Panc1 (cell line): ENCODE measurements at regions not wholly inside any gene's neighbourhood (a gene's known extent, or its start where the extent isn't known, plus 50 kb on each side); places are given as distances from the start of the nearest gene placed in this dataset.
A peak's percentile ranks its signal among the peaks of the same experiment; 100 is the strongest.

Source experiments
- ATAC-seq: fragments of 200-7000 bp; cut with Tn5 transposase; 2 replicates; pipeline ENCODE4 v1.9.1; 2020; ENCODE audit warnings: mild to moderate bottlenecking, moderate library complexity
- BruUV-seq: library from RNA; stranded (reverse); fragments of 400-500 nt; replicated peaks from 2 replicates; lab custom pipeline; 2021; lab: Mats Ljungman, UMichigan
- CTCF ChIA-PET: fragments of 300-600 bp; sonication (Branson Sonifier 250); formaldehyde crosslinking; loops from one replicate; lab custom pipeline; 2022; ENCODE audit warnings: antibody characterized with exemption; lab: Charles Lee
- POLR2A ChIA-PET: fragments of 300-600 bp; sonication (Branson Sonifier 250); formaldehyde crosslinking; loops from one replicate; lab custom pipeline; 2022; ENCODE audit warnings: antibody characterized with exemption; lab: Charles Lee
- DNase-seq: peaks from one replicate; pipeline ENCODE4 v3.0.0-alpha.2; 2010; ENCODE audit warnings: low read depth, low spot score
- H3K27ac ChIP-seq: 2 replicates; pipeline ENCODE4 v1.5.1; 2011; ENCODE audit warnings: mild to moderate bottlenecking, low read length, inconsistent platforms
- H3K27me3 ChIP-seq: fragments of 200-500 bp; sonication (Bioruptor generic); 2 replicates; pipeline ENCODE4 v1.6.0; 2014; ENCODE audit warnings: low read length, inconsistent platforms; ENCODE audit not compliant: control insufficient read depth, insufficient read depth
- H3K36me3 ChIP-seq: fragments of 200-500 bp; sonication (Bioruptor generic); 2 replicates; pipeline ENCODE4 v1.5.1; 2014; ENCODE audit warnings: inconsistent platforms, mild to moderate bottlenecking, low read length, moderate library complexity; ENCODE audit not compliant: control insufficient read depth, insufficient read depth
- H3K4me1 ChIP-seq: 2 replicates; pipeline ENCODE4 v1.5.1; 2011; ENCODE audit warnings: inconsistent platforms, mild to moderate bottlenecking, low read length, moderate library complexity; ENCODE audit not compliant: control insufficient read depth, insufficient read depth
- H3K4me3 ChIP-seq, 2 experiments: 2 replicates each; pipeline ENCODE4 v1.5.1; 2011 to 2012; ENCODE audit warnings: low read depth in 2 of 2, low read length in 2 of 2, mild to moderate bottlenecking in 2 of 2, inconsistent platforms in 1 of 2, moderate library complexity in 1 of 2
- H3K9me3 ChIP-seq: fragments of 200-500 bp; sonication (Bioruptor generic); 2 replicates; pipeline ENCODE4 v1.5.1; 2014; ENCODE audit warnings: low read depth, mild to moderate bottlenecking, inconsistent platforms, low read length, moderate library complexity; ENCODE audit not compliant: control insufficient read depth, insufficient read depth
- POLR2AphosphoS5 ChIP-seq: IDR thresholded peaks from 2 replicates; pipeline ENCODE4 v1.6.1; 2012; ENCODE audit warnings: mild to moderate bottlenecking, low read depth, low read length, moderate library complexity
- SIN3A ChIP-seq: IDR thresholded peaks from 2 replicates; pipeline ENCODE4 v1.6.1; 2012; ENCODE audit warnings: low read depth, mild to moderate bottlenecking, low read length, moderate library complexity, borderline replicate concordance; ENCODE audit not compliant: insufficient read depth
- TCF7L2 ChIP-seq: IDR thresholded peaks from 2 replicates; pipeline ENCODE4 v1.6.1; 2011; ENCODE audit warnings: mild to moderate bottlenecking, low read depth, low read length, inconsistent platforms
- in situ Hi-C: cut with HindIII; loops from 2 replicates; pipeline ENCODE4 v1.10.0; 2016; ENCODE audit warnings: low sequenced_read_pairs, low pct_unique_long_range_greater_than_20kb
- intact Hi-C: fragments of 100-400 bp; cut with micrococcal nuclease; formaldehyde crosslinking; loops from one replicate; pipeline ENCODE4 v1.10.0; 2022; ENCODE audit not compliant: unreplicated experiment
- TF ChIP-seq, protein P1 (sequence below): fragments of 450-650 bp; IDR thresholded peaks from 2 replicates; pipeline ENCODE4 v1.5.1; 2017; ENCODE audit warnings: mild to moderate bottlenecking
- TF ChIP-seq, protein P2 (sequence below), 2 experiments: IDR thresholded peaks; 2 replicates each; pipeline ENCODE4 v1.6.1; 2011 to 2012; ENCODE audit warnings: low read depth in 2 of 2, control low read depth in 1 of 2, low read length in 1 of 2, mild to moderate bottlenecking in 1 of 2, moderate library complexity in 1 of 2; ENCODE audit not compliant: insufficient read depth in 1 of 2

DNA sequence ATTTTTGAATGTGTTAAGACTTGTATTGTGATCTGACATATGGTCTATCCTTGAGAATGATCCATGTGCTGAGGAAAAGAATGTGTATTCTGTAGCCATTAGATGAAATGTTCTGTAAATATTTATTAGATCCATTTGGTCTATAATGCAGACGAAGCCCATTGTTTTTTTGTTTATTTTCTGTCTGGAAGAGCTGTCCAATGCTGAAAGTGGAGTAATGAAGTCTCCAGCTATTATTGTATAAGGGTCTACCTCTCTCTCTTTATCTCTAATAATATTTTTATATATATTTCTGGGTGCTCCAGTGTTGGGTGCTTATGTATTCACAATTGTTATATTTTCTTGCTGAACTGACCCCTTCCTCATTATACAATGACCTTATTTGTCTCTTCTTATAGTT is 250.6 kb upstream of the GADL1 start:
- H3K27me3 ChIP-seq, result no peaks in the 10 kb centered on the region
- no peaks in the 10 kb centered on the region for H3K36me3 ChIP-seq
- H3K27ac ChIP-seq, result no peak overlapping the region
- H3K9me3 ChIP-seq, result no peaks in the 10 kb centered on the region
- BruUV-seq, result no TSS peak
- DNase-seq (no peak), ATAC-seq (no peak)
- CTCF ChIA-PET, result no interaction called here
- in situ Hi-C loops (no loop called here), intact Hi-C loops (no loop called here)
- no peaks in the 10 kb centered on the region for H3K4me1 ChIP-seq
- TF ChIP-seq SIN3A (no peak), POLR2AphosphoS5 (no peak), TCF7L2 (no peak)
- TF ChIP-seq, protein P1, sequence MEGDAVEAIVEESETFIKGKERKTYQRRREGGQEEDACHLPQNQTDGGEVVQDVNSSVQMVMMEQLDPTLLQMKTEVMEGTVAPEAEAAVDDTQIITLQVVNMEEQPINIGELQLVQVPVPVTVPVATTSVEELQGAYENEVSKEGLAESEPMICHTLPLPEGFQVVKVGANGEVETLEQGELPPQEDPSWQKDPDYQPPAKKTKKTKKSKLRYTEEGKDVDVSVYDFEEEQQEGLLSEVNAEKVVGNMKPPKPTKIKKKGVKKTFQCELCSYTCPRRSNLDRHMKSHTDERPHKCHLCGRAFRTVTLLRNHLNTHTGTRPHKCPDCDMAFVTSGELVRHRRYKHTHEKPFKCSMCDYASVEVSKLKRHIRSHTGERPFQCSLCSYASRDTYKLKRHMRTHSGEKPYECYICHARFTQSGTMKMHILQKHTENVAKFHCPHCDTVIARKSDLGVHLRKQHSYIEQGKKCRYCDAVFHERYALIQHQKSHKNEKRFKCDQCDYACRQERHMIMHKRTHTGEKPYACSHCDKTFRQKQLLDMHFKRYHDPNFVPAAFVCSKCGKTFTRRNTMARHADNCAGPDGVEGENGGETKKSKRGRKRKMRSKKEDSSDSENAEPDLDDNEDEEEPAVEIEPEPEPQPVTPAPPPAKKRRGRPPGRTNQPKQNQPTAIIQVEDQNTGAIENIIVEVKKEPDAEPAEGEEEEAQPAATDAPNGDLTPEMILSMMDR, result no peak
- TF ChIP-seq, protein P2, sequence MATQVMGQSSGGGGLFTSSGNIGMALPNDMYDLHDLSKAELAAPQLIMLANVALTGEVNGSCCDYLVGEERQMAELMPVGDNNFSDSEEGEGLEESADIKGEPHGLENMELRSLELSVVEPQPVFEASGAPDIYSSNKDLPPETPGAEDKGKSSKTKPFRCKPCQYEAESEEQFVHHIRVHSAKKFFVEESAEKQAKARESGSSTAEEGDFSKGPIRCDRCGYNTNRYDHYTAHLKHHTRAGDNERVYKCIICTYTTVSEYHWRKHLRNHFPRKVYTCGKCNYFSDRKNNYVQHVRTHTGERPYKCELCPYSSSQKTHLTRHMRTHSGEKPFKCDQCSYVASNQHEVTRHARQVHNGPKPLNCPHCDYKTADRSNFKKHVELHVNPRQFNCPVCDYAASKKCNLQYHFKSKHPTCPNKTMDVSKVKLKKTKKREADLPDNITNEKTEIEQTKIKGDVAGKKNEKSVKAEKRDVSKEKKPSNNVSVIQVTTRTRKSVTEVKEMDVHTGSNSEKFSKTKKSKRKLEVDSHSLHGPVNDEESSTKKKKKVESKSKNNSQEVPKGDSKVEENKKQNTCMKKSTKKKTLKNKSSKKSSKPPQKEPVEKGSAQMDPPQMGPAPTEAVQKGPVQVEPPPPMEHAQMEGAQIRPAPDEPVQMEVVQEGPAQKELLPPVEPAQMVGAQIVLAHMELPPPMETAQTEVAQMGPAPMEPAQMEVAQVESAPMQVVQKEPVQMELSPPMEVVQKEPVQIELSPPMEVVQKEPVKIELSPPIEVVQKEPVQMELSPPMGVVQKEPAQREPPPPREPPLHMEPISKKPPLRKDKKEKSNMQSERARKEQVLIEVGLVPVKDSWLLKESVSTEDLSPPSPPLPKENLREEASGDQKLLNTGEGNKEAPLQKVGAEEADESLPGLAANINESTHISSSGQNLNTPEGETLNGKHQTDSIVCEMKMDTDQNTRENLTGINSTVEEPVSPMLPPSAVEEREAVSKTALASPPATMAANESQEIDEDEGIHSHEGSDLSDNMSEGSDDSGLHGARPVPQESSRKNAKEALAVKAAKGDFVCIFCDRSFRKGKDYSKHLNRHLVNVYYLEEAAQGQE (IDR thresholded peaks at IDR 0.05; ENCODE audit: insufficient read depth in 1 of 2, low read depth in 2 of 2, low read length in 1 of 2), result peak in 1 of 2 experiments; percentile 19; a peak in 1 of 4 replicates
- POLR2A ChIA-PET, result no interaction called here
- no peak overlapping the region for H3K4me3 ChIP-seq

DNA sequence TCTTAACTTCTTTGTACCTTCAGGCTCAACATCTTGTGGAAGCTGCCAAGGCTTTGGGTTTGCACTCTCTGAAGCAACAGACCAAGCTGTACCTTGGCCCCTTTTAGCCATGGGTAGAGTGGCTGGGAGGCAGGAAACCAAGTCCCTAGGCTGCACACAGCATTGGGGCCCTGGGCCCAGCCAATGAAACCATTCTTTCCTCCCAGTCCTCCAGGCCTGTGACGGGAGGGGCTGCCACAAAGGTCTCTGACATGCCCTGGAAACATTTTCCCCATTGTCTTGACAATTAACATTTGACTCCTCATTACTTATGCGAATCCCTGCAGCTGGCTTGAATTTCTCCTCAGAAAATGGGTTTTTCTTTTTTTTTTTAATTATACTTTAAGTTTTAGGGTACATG is 253.1 kb upstream of the GADL1 start:
- H3K36me3 ChIP-seq, result no peaks in the 10 kb centered on the region
- no peaks in the 10 kb centered on the region for H3K9me3 ChIP-seq
- POLR2A ChIA-PET, result no interaction called here
- DNase-seq (no peak), ATAC-seq (no peak)
- no TSS peak for BruUV-seq
- in situ Hi-C loops (no loop called here), intact Hi-C loops (no loop called here)
- H3K27me3 ChIP-seq, result no peaks in the 10 kb centered on the region
- TF ChIP-seq SIN3A (no peak), TCF7L2 (no peak), POLR2AphosphoS5 (no peak)
- TF ChIP-seq, protein P1, result no peak
- TF ChIP-seq, protein P2 (IDR thresholded peaks at IDR 0.05; ENCODE audit: insufficient read depth in 1 of 2, low read depth in 2 of 2, low read length in 1 of 2), result no peak
- no peak overlapping the region for H3K4me3 ChIP-seq
- H3K27ac ChIP-seq, result no peak overlapping the region
- CTCF ChIA-PET, result no interaction called here
- H3K4me1 ChIP-seq, result no peaks in the 10 kb centered on the region
